SKM-1 (cell line): ENCODE measurements at regions not wholly inside any gene's neighbourhood (a gene's known extent, or its start where the extent isn't known, plus 50 kb on each side); places are given as distances from the start of the nearest gene placed in this dataset.
"Not testable (repeated sequence)": the region's sequence is repeated elsewhere in the genome, so short reads cannot be mapped to it uniquely, and the experiment has no call there.

Experiments
- DNase-seq: peaks from one replicate; lab custom pipeline; 2025; ENCODE audit not compliant: unreplicated experiment; lab: John Stamatoyannopoulos, UW

DNA sequence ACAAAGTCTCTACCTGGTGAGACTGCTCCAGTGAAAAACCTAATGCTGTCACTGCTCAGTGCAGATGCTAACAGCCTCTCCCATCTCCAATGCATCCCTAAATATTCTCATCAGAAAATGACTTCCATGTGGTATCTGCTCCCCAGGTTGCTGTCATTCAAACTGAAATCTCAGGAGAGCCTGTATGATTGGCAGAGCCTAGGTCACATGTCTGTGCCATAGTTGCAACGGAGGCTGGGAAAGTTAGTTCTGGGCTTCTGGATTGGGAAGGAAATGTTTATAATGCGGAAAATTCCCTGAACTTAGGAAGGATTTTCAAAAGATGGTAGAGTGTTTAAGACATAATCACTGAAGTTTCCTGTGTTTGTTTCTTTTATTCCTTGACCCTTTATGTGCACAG, 206.4 kb upstream of the ZKSCAN2 start:
- no peak for DNase-seq

DNA sequence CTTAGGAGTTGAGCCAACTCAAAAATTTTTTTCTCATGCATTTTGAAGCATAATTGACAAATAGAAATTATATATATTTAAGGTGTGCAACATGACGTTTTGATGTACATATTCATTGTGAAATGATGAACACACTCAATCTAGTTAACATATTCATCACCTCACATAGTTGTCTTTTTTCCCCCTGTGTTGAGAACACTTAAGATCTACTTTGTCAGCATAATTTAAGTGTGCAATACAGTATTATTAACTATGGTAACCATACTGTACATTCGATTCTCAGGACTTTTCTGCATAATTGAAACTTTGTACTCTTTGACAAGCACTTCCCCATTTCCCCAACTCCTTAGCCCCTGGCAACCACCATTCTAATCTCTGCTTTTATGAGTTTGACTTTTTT, 192.2 kb upstream of the ZKSCAN2 start:
- no peak for DNase-seq

DNA sequence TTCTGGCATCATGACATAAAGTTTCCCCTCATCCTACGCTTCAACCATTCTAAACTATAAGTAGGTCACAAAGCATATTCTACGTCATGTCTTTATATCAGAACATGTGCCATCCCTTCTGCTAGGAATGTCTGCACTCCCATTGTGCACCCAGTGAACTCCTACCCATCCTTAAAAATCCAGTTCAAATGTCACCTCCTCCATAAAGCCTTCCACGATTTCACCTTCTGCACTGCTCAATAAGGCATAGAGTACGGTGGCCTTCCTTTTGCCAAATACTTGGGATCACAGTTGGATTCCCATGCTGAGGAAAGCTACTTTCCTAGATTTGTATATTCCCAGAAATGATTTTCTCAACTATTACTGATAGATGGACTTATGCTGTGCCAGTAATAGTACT, 186.3 kb upstream of the ZKSCAN2 start:
- DNase-seq, result no peak

DNA sequence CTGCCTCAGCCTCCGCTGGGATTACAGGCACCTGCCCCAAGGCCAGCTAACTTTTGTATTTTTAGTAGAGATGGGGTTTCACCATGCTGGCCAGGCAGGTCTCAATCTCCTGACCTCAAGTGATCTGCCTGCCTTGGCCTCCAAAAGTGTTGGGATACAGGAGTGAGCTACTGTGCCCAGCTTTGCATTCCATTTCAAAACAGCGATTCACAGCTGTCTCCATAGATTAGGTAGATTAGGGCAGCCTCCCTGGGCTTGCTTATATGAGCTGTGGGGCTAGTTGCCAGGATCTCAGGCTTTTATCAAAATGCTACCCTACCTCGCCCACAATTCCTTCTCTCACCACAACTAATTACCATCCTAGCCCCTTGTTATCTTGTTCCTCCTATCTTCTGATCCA, 176.4 kb upstream of the ZKSCAN2 start:
- no peak for DNase-seq

DNA sequence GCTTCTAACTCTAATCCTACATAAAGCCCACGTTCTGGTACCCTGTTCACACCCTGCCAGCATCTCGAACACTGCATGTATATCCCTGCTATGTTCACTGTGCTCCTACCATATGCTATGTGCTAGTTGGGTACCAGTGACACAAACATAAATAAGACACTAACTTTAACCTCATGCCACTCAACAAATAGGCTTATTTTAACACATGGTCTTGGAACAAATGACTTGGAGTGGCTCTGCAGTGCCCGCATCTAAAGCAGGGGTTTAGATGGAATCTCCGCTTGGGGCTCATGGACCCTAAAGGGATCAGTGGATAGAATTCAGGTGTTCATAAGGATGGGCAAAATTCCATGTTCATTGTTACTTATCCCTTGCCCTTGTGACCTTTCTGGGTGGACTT, 175.7 kb upstream of the ZKSCAN2 start:
- no peak for DNase-seq

DNA sequence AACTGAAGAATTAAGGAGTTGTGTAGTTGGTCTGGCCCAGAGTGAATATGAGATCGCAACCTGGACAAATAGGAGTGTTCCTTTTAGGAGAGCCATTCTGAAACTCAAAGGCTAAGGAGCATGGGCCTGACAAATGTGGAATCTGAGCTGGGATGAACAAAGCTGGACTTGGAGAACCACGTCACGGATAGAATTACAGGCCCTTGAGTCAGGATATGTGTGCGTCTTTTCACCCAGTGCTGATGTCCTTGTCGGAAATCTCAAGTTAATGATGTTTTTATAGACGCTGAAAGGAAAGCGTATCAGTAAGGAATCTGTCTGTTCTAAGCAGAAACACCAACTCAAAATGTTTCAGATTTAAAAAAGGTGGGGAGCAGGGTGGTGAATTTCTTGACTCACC, 173.8 kb upstream of the ZKSCAN2 start:
- DNase-seq, result no peak

DNA sequence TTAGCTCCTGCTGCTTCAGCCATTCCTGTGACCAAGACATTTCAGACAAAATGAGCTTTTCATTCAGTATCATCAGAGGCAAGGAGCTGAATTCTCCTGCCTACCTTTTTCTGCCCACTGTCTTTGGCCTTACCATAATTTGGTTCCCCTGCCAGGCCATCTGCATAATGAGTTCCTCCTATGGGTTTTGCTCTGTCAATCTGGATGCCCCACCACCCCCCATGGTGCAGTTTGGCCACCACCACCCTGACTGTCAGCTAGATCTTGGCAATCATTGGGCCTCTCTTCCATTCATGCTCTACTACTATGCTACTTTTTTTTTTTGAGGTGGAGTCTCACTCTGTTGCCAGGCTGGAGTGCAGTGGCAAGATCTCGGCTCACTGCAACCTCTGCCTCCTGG, 169.2 kb upstream of the ZKSCAN2 start:
- no peak for DNase-seq

DNA sequence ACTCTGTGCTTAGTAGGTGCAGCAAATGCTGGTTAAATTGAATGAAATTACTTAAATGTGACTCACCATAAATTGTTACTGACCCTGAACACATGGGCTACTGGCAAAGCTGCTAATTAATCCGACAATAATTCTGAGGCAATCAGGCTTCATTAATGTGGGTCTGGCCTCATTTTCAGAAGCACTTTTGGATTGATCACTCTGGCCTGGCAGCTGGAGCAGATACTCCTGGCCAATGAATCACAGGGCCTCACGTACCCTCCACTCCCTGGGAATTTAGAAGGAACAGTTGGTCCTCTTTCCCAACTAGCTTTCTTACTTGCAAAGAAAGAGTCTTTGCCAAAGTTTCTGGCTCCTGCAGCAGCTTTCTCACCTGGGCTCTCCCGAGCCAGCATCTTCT, 162.0 kb upstream of the ZKSCAN2 start:
- DNase-seq, result no peak

DNA sequence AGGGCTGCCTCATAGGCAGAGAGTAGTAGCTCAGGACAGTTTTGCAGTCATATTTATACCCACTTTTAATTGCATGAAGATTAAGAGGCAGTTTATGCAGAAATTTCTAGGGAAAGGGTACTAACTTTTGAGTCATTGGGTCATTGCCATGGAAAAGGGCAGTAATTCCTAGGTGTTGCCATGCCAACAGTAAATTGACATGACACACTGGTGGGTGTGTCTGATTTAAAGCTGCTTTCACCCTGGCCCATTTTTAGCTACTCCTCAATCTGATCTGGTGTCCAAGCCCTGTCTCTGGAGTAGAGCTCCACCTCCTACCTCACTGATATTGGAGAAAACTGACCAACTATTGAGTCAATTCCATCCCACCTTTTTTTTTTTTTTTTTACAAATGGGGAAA, 161.5 kb upstream of the ZKSCAN2 start:
- no peak for DNase-seq

DNA sequence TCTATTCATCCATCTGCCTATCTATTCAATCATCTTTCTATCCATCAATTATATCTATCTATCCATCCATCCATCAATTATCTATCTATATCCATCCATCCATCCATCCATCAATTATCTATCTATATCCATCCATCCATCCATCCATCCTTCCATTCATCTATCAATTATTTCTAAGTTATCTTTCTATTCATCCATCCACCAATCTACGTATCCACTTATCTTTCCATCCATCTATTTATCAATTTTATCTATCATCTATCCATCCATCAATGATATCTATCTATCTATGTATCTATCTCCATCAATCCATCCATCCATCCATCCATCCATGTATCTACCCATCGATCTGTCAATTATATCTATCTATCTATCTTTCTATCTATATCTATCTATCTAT, 158.4 kb upstream of the ZKSCAN2 start:
- no peak for DNase-seq

DNA sequence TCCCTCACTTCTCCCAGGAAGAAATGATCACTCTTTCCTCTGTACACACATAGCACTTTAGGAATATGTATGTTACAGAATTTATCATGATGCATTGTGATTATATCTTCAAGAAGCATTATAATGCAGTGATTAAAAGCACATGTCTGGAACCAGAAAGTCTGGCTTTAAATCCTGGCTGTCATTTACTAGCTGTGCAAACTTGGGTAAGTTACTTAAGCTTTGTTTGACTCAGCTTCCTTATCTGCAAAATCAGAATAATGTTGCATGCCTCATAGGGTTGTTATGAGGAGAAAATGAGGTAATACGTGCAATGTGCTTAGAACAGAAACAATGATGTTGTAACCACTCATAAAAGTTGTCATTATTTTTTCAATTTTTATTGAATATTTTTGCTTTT, 156.3 kb upstream of the ZKSCAN2 start:
- no peak for DNase-seq

DNA sequence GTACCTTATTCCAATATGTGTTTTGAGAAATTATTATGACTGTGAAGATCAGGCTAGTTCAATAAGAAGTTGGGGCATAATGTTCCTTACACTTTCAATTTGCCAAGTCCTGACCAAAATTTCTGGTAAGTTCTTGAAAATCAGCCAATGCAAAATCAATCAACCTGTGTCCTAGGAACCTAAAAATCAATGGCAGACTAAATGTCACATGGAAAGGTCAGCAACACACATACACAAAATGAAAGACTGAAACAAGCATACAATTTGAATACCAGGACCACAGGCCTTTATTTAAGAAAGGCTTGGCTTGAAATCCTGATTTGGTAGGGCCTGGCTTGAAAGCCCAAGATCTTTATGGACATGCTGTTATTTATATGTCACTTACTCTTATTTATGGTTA, 155.5 kb upstream of the ZKSCAN2 start:
- no peak for DNase-seq

DNA sequence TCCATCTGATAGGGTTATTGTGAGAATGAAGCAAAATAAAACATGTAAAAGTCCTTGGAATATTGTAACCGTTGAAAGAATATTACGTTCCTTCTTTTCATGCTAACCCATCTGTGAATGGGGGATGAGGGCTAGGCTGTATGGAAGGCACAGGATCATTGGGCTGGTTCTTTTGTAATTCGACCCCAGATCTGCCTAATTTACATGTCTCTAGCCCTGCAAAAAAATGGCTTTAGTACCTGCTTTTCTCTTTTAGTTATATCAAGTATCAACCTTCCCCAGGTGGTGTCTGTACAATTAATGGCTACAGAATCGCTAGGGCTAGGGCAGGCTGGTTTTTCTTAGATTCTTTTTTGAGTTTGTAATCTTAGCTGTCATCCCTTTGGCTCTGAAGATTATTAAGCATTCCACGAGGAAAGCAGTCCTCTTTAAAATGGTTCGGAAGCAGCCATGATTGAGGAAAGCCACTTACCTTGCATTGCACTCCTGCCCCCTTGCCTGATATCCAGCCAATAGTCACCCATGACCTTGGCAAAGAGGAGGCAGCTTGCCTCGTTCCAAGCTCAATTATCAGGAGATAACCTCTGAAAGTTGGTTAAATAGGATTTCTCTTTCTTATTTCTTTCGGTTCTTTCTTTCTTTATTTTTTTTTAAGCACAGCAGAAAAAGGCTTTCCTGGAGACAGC, 153.9 kb upstream of the ZKSCAN2 start:
- DNase-seq, result no peak

DNA sequence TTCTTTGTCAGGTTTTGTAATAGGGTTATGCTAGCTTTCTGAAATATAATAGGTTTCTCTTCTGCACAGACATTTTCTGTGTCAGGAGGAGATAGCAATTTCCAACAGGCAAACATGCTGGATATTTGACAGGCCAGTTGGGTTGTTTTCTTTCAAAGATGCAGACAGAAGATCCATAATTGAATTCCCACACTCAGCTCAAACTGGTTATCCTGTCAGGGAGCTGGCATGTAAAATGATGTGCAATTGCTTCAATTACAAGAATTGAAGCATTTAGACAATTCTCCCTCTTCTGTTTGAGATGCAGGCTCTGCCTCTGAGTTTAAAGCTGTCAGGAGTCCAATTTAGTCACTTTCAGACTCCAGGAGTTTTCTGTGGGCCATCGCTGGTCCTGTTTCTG, 146.2 kb upstream of the ZKSCAN2 start:
- DNase-seq, result no peak

DNA sequence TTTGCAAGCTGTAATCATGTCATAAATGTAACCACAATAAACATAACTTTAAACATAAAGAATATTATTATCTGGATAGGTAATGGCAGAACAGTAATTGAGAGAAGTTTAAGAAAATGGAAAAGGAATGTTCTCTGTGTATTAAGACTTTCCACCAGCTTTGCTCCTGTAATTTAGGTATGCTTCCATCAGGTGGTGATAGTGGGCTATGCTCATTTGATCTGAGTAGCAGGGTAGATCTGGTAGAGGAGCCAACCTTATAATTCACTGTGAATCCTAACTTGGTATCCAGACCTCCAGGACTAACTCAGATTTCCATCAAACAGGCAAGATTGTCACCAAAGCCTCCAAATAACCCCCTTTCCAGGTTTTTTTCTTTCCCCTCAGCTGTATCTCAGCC, 137.9 kb upstream of the ZKSCAN2 start:
- no peak for DNase-seq

DNA sequence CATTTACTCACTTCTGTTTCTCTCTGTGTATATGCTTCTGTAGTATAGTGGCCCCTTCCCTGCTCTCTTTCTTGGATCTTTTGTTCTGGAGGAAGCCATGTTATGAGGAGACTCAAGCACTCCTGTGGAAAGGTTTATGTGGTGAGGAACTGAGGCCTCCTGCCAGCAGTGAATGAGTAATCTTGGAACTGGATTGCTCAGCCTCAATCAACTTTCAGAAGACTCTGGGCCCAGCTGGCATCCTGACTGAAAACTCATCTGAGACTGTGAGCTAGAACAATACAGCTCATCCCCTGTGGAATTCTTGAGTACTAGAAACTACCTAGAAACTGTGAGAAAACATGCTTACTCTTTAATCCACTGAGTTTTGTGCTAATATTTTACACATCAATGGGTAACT, 133.1 kb upstream of the ZKSCAN2 start:
- DNase-seq, result no peak

DNA sequence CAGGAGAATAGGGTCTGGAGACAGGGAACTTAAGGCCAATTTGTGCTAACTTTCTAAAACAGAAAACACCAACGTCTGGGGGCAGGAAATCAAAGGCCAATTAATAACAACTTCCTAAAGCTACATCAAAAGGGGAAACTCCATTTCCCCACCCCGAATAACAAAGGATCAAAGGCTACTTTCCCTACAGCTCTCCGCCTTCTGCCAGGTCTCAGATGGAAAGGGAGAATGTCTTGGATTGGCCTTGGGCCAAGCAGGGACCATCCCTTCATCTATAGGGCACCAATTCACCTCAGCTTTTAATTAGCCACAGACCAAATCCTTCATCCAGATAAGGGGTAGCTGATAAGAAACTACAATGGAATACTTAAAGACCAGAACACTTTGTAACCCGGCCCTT, 116.9 kb upstream of the ZKSCAN2 start:
- no peak for DNase-seq

DNA sequence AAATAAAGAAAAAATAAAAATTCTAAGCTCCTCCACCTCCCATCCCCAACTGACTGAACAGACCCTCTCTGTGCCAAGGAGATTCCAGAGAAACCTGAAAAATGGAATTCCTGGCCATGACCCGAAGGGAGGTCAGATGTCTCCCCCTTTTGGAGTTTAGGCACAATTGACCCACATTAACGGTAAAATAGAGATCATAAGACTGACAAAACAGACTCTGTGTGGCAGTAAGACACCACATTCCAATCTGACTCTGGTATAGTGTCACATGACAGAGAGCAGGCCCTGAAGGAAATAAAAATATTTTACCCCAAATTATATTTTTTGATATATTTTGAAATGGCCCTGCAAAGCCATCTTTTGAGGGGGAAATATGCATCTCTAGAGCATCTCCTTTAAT, 115.1 kb upstream of the ZKSCAN2 start:
- DNase-seq, result no peak

DNA sequence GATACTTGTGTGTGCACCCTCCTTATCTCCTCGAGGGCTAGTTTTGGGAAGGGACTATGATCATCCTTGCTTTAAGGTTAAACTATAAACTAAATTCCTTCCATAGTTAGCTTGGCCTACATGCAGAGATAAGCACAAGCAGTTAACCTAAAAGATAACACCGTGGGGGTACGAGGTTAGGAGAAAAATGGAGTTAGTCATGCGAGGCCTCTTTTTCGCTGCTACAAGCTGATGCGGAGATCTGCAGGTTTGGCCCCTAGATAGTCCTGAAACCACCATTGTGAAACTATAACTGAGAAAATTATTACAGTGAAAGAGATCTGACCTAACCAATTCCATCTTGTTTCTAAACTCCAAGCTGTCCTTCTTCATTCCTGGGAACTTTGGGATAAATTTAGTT, 113.7 kb upstream of the ZKSCAN2 start:
- DNase-seq, result no peak

DNA sequence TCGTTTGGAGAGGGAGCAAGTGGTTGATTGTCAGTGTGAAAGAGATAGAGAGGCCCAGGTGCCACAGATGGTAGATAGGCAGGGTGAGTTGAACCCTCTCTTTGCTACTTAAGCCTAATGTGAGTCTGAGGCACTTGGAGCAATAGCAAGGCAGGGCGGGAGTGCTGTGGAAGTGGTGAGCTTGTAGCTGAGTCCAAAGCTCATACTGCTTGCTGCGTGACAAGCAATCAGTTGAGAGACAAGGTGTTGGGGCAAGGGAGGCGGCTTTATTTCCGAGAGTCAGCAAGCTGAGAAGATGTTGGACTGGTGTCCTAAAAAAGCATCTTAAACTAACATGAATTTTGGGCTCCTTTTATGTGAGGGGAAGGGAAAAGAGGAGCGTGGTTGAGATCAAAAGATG, 112.9 kb upstream of the ZKSCAN2 start:
- no peak for DNase-seq

DNA sequence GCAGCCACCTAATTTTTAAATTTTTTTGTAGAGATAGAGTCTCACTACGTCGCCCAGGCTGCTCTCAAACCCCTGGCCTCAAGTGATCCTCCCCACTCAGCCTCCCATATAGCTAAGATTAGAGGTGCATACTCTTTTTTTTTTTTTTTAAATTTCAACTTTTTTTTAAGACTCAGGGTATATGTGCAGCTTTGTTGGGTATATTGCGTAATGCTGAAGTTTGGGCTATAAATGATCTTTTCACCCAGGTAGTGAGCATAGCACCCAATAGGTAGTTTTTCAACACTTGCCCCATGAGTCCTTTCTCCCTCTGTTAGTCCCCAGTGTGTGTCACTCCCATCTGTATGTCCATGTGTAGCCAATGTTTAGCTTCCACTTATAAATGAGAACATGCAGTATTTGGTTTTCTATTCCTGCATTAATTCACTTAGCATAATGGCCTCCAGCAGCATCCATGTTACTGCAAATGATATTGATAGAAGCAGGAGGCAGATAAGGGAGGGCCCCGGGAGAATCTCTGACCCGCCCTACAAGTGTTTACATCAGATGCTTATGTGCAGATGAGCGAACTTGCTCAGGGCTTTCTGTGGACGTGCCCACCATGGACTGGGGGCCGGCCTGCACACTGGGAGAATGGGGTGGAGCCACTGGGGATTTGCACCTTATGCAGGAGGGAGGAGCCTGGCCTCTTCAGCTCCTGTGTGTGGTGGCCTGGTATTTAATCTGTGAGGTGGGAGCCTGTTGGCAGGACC, 110.3 kb upstream of the ZKSCAN2 start:
- DNase-seq, result no peak

DNA sequence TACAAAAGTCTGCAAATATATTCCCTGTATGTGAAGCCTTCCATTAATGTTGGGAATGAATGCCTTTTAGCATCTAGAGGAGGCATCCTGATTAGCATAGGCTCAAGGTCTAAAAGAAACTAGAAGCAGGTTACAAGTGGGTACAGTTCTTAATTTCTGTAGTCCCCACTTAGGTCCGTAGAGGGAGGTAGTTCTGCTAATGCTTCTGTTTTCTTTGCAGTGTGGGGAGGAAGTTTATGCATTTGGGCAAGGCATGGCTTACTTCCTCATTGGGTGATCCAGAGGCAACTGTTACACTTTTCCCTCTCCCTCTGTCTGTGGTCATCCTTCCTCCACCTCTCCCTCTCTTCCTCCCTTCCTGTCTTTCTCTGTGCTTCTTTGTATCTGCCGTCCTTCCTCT, 108.4 kb upstream of the ZKSCAN2 start:
- DNase-seq, result peak; percentile 40

DNA sequence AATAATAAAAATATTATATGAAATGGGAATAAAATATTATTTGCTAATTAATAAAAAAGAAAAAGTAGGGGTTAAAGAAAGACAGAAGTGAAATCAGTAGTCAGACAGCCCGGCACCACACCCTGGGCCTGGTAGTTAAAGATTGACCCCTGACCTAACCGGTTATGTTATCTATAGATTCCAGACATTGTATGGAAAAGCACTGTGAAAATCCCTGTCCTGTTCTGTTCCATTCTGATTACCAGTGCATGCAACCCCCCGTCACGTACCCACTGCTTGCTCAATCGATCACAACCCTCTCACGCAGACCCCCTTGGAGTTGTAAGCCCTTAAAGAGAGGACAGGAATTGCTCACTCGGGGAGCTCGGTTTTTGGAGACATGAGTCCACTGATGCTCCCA, 101.9 kb upstream of the ZKSCAN2 start:
- DNase-seq, result not testable (repeated sequence)
